HepG2 (cell line): ENCODE measurements at regions not wholly inside any gene's neighbourhood (a gene's known extent, or its start where the extent isn't known, plus 50 kb on each side); places are given as distances from the start of the nearest gene placed in this dataset.

Experiments used
- GATAD2A ChIP-seq: IDR thresholded peaks from 2 replicates; pipeline ENCODE4 v1.6.1; 2016
- JDP2 ChIP-seq: sonication (generic); formaldehyde crosslinking; IDR thresholded peaks from 2 replicates; pipeline ENCODE4 v1.8.1; 2022; ENCODE audit warnings: missing genetic modification reagents, borderline replicate concordance
- SATB2 ChIP-seq: sonication (generic); formaldehyde crosslinking; IDR thresholded peaks from 2 replicates; pipeline ENCODE4 v1.5.0; 2020; ENCODE audit warnings: missing genetic modification reagents
- TF ChIP-seq, protein P1 (sequence below): sonication (generic); formaldehyde crosslinking; IDR thresholded peaks from 2 replicates; pipeline ENCODE4 v1.4.0; 2020; ENCODE audit warnings: missing genetic modification reagents, borderline replicate concordance
- TF ChIP-seq, protein P2 (sequence below): IDR thresholded peaks from 2 replicates; pipeline ENCODE4 v1.6.1; 2016; ENCODE audit warnings: missing compliant biosample characterization, missing genetic modification reagents, borderline replicate concordance
- TF ChIP-seq, protein P3 (sequence below): IDR thresholded peaks from 2 replicates; pipeline ENCODE4 v1.6.1; 2018; ENCODE audit warnings: missing genetic modification reagents, mild to moderate bottlenecking, missing compliant biosample characterization
- TF ChIP-seq, protein P4 (sequence below): sonication (generic); formaldehyde crosslinking; IDR thresholded peaks from 2 replicates; pipeline ENCODE4 v1.4.0; 2020; ENCODE audit warnings: mild to moderate bottlenecking, missing genetic modification reagents

DNA sequence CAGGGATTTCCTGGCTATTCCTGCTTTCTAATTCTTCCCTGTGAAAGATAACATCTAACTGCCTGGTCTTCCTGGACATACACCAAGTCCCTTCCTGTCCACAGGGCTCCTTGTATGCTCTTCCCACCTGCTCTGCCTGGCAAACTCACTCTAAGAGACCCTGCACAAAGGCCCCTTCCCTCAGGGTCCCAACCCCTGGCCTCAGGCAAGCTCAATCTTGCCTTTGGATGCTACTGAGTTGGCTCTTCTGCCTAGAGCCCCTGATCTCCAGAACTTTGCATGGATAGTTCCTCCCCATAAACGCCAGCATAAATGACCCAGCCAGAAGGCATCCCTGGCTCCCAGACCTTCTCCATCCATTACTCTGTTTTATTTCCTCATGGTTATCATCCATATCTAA is 98.3 kb upstream of the OTOS start (continued):
- TF ChIP-seq, protein P1, sequence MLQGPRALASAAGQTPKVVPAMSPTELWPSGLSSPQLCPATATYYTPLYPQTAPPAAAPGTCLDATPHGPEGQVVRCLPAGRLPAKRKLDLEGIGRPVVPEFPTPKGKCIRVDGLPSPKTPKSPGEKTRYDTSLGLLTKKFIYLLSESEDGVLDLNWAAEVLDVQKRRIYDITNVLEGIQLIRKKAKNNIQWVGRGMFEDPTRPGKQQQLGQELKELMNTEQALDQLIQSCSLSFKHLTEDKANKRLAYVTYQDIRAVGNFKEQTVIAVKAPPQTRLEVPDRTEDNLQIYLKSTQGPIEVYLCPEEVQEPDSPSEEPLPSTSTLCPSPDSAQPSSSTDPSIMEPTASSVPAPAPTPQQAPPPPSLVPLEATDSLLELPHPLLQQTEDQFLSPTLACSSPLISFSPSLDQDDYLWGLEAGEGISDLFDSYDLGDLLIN (CRISPR knock-in tag): no peak
- TF ChIP-seq SATB2 (CRISPR knock-in tag): no peak
- no peak for TF ChIP-seq GATAD2A
- TF ChIP-seq, protein P2, sequence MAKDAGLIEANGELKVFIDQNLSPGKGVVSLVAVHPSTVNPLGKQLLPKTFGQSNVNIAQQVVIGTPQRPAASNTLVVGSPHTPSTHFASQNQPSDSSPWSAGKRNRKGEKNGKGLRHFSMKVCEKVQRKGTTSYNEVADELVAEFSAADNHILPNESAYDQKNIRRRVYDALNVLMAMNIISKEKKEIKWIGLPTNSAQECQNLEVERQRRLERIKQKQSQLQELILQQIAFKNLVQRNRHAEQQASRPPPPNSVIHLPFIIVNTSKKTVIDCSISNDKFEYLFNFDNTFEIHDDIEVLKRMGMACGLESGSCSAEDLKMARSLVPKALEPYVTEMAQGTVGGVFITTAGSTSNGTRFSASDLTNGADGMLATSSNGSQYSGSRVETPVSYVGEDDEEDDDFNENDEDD (CRISPR knock-in tag): no peak
- TF ChIP-seq, protein P3, sequence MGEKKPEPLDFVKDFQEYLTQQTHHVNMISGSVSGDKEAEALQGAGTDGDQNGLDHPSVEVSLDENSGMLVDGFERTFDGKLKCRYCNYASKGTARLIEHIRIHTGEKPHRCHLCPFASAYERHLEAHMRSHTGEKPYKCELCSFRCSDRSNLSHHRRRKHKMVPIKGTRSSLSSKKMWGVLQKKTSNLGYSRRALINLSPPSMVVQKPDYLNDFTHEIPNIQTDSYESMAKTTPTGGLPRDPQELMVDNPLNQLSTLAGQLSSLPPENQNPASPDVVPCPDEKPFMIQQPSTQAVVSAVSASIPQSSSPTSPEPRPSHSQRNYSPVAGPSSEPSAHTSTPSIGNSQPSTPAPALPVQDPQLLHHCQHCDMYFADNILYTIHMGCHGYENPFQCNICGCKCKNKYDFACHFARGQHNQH (CRISPR knock-in tag): no peak
- TF ChIP-seq JDP2 (CRISPR knock-in tag): no peak
- TF ChIP-seq, protein P4, sequence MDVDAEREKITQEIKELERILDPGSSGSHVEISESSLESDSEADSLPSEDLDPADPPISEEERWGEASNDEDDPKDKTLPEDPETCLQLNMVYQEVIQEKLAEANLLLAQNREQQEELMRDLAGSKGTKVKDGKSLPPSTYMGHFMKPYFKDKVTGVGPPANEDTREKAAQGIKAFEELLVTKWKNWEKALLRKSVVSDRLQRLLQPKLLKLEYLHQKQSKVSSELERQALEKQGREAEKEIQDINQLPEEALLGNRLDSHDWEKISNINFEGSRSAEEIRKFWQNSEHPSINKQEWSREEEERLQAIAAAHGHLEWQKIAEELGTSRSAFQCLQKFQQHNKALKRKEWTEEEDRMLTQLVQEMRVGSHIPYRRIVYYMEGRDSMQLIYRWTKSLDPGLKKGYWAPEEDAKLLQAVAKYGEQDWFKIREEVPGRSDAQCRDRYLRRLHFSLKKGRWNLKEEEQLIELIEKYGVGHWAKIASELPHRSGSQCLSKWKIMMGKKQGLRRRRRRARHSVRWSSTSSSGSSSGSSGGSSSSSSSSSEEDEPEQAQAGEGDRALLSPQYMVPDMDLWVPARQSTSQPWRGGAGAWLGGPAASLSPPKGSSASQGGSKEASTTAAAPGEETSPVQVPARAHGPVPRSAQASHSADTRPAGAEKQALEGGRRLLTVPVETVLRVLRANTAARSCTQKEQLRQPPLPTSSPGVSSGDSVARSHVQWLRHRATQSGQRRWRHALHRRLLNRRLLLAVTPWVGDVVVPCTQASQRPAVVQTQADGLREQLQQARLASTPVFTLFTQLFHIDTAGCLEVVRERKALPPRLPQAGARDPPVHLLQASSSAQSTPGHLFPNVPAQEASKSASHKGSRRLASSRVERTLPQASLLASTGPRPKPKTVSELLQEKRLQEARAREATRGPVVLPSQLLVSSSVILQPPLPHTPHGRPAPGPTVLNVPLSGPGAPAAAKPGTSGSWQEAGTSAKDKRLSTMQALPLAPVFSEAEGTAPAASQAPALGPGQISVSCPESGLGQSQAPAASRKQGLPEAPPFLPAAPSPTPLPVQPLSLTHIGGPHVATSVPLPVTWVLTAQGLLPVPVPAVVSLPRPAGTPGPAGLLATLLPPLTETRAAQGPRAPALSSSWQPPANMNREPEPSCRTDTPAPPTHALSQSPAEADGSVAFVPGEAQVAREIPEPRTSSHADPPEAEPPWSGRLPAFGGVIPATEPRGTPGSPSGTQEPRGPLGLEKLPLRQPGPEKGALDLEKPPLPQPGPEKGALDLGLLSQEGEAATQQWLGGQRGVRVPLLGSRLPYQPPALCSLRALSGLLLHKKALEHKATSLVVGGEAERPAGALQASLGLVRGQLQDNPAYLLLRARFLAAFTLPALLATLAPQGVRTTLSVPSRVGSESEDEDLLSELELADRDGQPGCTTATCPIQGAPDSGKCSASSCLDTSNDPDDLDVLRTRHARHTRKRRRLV (CRISPR knock-in tag): no peak
